ENCODE measurements at regions not wholly inside any gene's neighbourhood (a gene's known extent, or its start where the extent isn't known, plus 50 kb on each side); places are given as distances from the start of the nearest gene placed in this dataset.

GRCh38 chr7:92909686-92910475 lies 73.5 kb upstream of the CDK6 start:
- no peak for TF ChIP-seq CTCF (IDR thresholded peaks at IDR 0.05)
- TF ChIP-seq POLR2A (IDR thresholded peaks at IDR 0.05) = no peak
- TF ChIP-seq POLR2AphosphoS5 (IDR thresholded peaks at IDR 0.05) = no peak
- TF ChIP-seq EP300 (IDR thresholded peaks at IDR 0.05) = no peak

Data from stomach (tissue), 4 donors.